ENCODE measurements at regions not wholly inside any gene's neighbourhood (a gene's known extent, or its start where the extent isn't known, plus 50 kb on each side); places are given as distances from the start of the nearest gene placed in this dataset.
"Not testable (repeated sequence)": the region's sequence is repeated elsewhere in the genome, so short reads cannot be mapped to it uniquely, and the experiment has no call there.

DNA sequence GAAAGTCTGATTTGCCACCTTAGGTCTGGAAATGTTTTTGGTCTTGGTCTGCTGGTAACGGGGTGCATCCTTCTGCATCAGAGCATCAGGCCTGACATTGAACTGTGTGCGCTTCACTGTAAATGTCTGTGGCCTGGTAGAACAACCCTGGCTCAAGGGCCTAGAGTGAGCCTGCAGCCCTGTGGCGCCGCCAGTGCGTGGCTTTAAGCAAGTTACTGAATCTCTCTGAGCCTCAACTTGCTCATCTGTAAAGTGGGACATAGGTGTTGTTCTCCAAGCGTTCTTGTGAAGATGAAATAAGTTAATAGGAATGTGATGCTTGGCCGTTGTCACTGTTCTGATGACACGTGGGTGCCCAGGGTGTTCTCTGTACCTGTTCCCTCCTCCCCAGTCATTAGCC is 127.6 kb upstream of the CIBAR2 start:
- DNase-seq (ENCODE audit: low spot score) = no peak
- in situ Hi-C loops (cut with MboI; ENCODE audit: low pct_unique_long_range_greater_than_20kb, low sequenced_read_pairs, unreplicated experiment) = no loop called here
- TF ChIP-seq CTCF (IDR thresholded peaks at IDR 0.05; ENCODE audit: extremely low read depth, insufficient read depth, missing control alignments) = no peak

DNA sequence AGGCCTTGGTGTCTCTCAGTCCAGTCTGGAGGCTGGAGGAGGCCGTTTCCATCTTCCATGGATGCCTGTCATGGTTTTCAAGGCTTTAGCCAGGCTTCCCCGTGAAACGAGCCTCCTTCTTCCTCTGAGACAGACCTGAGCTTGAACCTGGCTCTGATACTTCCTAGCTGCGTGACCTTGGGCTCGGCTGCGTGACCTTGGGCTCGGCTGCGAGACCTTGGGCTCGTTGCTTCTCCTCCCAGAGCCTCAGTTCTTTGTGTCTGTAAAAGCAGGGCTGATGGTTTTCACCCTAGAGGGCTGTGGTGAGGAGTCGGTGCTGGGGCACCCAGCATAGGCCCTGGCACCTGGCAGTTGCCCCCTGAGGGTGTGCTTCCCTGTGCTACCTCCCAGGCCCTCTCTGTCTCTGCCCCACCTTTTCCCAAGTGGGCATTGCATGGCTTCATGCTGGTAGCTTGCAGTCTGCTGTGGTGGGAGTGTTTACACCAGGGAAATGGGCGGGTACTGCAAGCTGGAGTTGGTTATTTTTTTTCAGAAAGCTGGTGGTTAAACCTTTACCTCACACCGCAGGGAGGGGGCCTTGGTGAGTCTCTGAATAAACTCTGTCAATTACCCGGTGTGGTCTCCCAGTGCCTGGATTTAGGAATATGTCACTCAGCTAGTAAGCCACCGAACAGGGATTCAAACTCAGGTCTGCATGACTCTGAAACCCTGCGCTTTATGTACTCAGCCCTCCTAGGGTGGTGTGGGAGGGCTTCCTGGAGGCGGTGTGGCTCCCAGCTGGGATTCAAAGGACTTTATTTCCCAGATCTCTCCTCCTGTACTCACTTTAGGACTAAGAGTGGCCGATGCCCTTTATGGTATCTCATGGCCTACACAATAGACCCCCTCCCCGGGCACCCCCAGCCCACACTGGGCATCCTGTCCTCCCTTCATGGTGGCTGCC is 129.0 kb upstream of the CIBAR2 start:
- DNase-seq (ENCODE audit: low spot score) = no peak
- in situ Hi-C loops (cut with MboI; ENCODE audit: low pct_unique_long_range_greater_than_20kb, low sequenced_read_pairs, unreplicated experiment) = no loop called here
- no peak for TF ChIP-seq CTCF (IDR thresholded peaks at IDR 0.05; ENCODE audit: extremely low read depth, insufficient read depth, missing control alignments)

GRCh38 chr16:85242140-85242539 is 129.9 kb upstream of the CIBAR2 start:
- no peak for TF ChIP-seq CTCF (IDR thresholded peaks at IDR 0.05; ENCODE audit: extremely low read depth, insufficient read depth, missing control alignments)
- in situ Hi-C loops (cut with MboI; ENCODE audit: low pct_unique_long_range_greater_than_20kb, low sequenced_read_pairs, unreplicated experiment) = no loop called here
- no peak for DNase-seq (ENCODE audit: low spot score)

- no peak for DNase-seq (ENCODE audit: low spot score)
- in situ Hi-C loops (cut with MboI; ENCODE audit: low pct_unique_long_range_greater_than_20kb, low sequenced_read_pairs, unreplicated experiment) = no loop called here
- no peak for TF ChIP-seq CTCF (IDR thresholded peaks at IDR 0.05; ENCODE audit: extremely low read depth, insufficient read depth, missing control alignments)
Measured at GRCh38 chr16:85243308-85243707, 131.0 kb upstream of the CIBAR2 start.

- in situ Hi-C loops (cut with MboI; ENCODE audit: low pct_unique_long_range_greater_than_20kb, low sequenced_read_pairs, unreplicated experiment); DNase-seq (ENCODE audit: low spot score): not testable (repeated sequence)
Measured at GRCh38 chr16:85244452-85244851, 132.2 kb upstream of the CIBAR2 start.

DNA sequence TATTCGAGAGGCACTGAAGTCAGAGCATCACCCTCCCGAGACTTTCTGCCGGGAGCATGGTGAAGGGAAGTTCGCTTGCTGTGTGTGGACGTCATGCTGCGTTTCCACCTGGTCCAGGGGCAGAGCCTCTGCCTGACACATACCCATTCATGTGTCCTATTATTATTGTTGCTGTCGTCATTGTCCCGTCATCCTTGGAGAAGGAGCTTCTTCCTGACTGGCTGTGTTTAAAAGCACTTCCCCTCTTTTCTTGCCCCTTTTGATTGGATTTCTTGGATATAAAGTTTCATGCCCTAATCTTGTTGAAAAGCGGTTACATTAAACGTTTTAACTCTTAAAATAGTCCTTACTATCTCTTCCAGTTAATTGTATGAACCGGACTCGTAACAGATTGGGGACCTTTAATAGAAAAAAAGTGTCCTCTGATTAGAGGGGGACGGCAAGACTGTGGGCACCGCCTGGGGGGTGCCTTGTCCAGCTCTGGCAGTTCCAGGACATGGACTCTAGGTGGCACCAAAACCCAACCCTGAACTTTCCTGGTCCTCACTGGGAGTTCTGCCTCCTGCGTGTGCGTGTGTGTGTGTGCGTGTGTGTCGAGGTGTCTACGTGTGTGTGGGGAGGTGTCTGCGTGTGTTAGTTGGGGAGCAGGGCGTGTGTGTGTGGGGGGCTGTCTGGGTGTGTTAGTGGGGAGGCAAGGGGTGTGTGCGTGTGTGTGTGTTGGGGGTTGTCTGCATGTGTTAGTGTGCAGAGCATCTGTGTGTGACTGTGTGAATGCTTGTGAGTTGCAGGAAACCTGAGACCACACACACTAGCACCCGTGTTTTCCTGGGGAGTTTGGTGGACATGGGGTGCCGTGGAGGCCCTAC is 133.3 kb upstream of the CIBAR2 start:
- in situ Hi-C loops (cut with MboI; ENCODE audit: low pct_unique_long_range_greater_than_20kb, low sequenced_read_pairs, unreplicated experiment) = no loop called here
- peak; percentile 73 for DNase-seq (ENCODE audit: low spot score)
- TF ChIP-seq CTCF (IDR thresholded peaks at IDR 0.05; ENCODE audit: extremely low read depth, insufficient read depth, missing control alignments) = peak; percentile 84

- no peak for DNase-seq (ENCODE audit: low spot score)
- in situ Hi-C loops (cut with MboI; ENCODE audit: low pct_unique_long_range_greater_than_20kb, low sequenced_read_pairs, unreplicated experiment) = no loop called here
- no peak for TF ChIP-seq CTCF (IDR thresholded peaks at IDR 0.05; ENCODE audit: extremely low read depth, insufficient read depth, missing control alignments)
Measured at GRCh38 chr16:85246473-85246872, 134.2 kb upstream of the CIBAR2 start.
